ENCODE measurements at regions not wholly inside any gene's neighbourhood (a gene's known extent, or its start where the extent isn't known, plus 50 kb on each side); places are given as distances from the start of the nearest gene placed in this dataset.

- no peak for DNase-seq (ENCODE audit: low read depth in 3 of 3, low spot score in 1 of 3)
Observed at GRCh38 chr2:145723872-145724271, 1204.0 kb upstream of the ZEB2 start.

- no peak for DNase-seq (ENCODE audit: low read depth in 3 of 3, low spot score in 1 of 3)
Observed at GRCh38 chr2:145721681-145722080, 1201.8 kb upstream of the ZEB2 start.

GRCh38 chr2:145715601-145716000 is 1195.7 kb upstream of the ZEB2 start:
- DNase-seq (ENCODE audit: low read depth in 3 of 3, low spot score in 1 of 3) = no peak

- no peak for DNase-seq (ENCODE audit: low read depth in 3 of 3, low spot score in 1 of 3)
Observed at GRCh38 chr2:145710303-145710702, 1190.4 kb upstream of the ZEB2 start.

GRCh38 chr2:145702305-145702704 is 1182.4 kb upstream of the ZEB2 start:
- no peak for DNase-seq (ENCODE audit: low read depth in 3 of 3, low spot score in 1 of 3)

GRCh38 chr2:145692971-145693478 is 1173.1 kb upstream of the ZEB2 start:
- no peak for DNase-seq (ENCODE audit: low read depth in 3 of 3, low spot score in 1 of 3)

GRCh38 chr2:145691659-145692058 is 1171.7 kb upstream of the ZEB2 start:
- DNase-seq (ENCODE audit: low read depth in 3 of 3, low spot score in 1 of 3) = no peak

- DNase-seq (ENCODE audit: low read depth in 3 of 3, low spot score in 1 of 3) = no peak
Observed at GRCh38 chr2:145690183-145690778, 1170.4 kb upstream of the ZEB2 start.

- DNase-seq (ENCODE audit: low read depth in 3 of 3, low spot score in 1 of 3) = no peak
Observed at GRCh38 chr2:145689277-145689676, 1169.4 kb upstream of the ZEB2 start.

GRCh38 chr2:145688156-145688555 is 1168.2 kb upstream of the ZEB2 start:
- no peak for DNase-seq (ENCODE audit: low read depth in 3 of 3, low spot score in 1 of 3)

- DNase-seq (ENCODE audit: low read depth in 3 of 3, low spot score in 1 of 3) = no peak
Observed at GRCh38 chr2:145687442-145688134, 1167.7 kb upstream of the ZEB2 start.

GRCh38 chr2:145685383-145686050 is 1165.6 kb upstream of the ZEB2 start:
- no peak for DNase-seq (ENCODE audit: low read depth in 3 of 3, low spot score in 1 of 3)

- DNase-seq (ENCODE audit: low read depth in 3 of 3, low spot score in 1 of 3) = no peak
Observed at GRCh38 chr2:145682546-145683157, 1162.7 kb upstream of the ZEB2 start.

- DNase-seq (ENCODE audit: low read depth in 3 of 3, low spot score in 1 of 3) = no peak
Observed at GRCh38 chr2:145680276-145680675, 1160.4 kb upstream of the ZEB2 start.

- no peak for DNase-seq (ENCODE audit: low read depth in 3 of 3, low spot score in 1 of 3)
Observed at GRCh38 chr2:145677371-145677770, 1157.5 kb upstream of the ZEB2 start.

GRCh38 chr2:145674705-145675104 is 1154.8 kb upstream of the ZEB2 start:
- DNase-seq (ENCODE audit: low read depth in 3 of 3, low spot score in 1 of 3) = no peak

- DNase-seq (ENCODE audit: low read depth in 3 of 3, low spot score in 1 of 3) = no peak
Observed at GRCh38 chr2:145669301-145669700, 1149.4 kb upstream of the ZEB2 start.

GRCh38 chr2:145666552-145666951 is 1146.6 kb upstream of the ZEB2 start:
- no peak for DNase-seq (ENCODE audit: low read depth in 3 of 3, low spot score in 1 of 3)

- DNase-seq (ENCODE audit: low read depth in 3 of 3, low spot score in 1 of 3) = no peak
Observed at GRCh38 chr2:145657265-145657664, 1137.3 kb upstream of the ZEB2 start.

GRCh38 chr2:145655165-145655765 is 1135.3 kb upstream of the ZEB2 start:
- DNase-seq (ENCODE audit: low read depth in 3 of 3, low spot score in 1 of 3) = no peak

- DNase-seq (ENCODE audit: low read depth in 3 of 3, low spot score in 1 of 3) = no peak
Observed at GRCh38 chr2:145654746-145655145, 1134.8 kb upstream of the ZEB2 start.
